ENCODE measurements at regions not wholly inside any gene's neighbourhood (a gene's known extent, or its start where the extent isn't known, plus 50 kb on each side); places are given as distances from the start of the nearest gene placed in this dataset.

DNA sequence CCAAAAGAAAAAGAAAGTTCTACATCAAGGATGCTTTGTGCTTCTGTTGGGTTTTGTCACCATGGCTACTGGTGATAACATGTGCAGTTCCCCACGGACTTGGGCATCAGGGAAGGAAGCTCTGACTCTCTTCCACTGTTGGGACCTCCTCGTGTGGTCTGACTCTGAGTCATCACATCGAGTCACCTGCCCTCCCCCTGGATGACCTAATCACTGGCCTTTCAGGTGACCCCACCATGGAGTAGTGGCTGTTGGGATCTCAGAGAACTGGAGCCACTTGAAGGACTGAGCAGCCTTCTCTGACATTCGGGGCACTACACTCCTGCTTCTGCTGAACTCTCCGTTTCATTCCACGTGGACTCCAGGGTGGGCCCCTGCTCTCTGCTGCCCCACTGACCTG lies 60.8 kb upstream of the DOCK1 start:
- H3K9ac ChIP-seq: no peak overlapping the region
- H3K27me3 ChIP-seq: no peaks in the 10 kb centered on the region
- H3K9me3 ChIP-seq: no peaks in the 10 kb centered on the region
- no peak overlapping the region for H3K4me2 ChIP-seq
- H3K4me3 ChIP-seq: no peak overlapping the region
- no peak overlapping the region for H3K27ac ChIP-seq
- H3K4me1 ChIP-seq: no peaks in the 10 kb centered on the region
- no peaks in the 10 kb centered on the region for H4K20me1 ChIP-seq
- no peaks in the 10 kb centered on the region for H3K36me3 ChIP-seq
- TF ChIP-seq Cebpa-rat (IDR thresholded peaks at IDR 0.05): no peak

DNA sequence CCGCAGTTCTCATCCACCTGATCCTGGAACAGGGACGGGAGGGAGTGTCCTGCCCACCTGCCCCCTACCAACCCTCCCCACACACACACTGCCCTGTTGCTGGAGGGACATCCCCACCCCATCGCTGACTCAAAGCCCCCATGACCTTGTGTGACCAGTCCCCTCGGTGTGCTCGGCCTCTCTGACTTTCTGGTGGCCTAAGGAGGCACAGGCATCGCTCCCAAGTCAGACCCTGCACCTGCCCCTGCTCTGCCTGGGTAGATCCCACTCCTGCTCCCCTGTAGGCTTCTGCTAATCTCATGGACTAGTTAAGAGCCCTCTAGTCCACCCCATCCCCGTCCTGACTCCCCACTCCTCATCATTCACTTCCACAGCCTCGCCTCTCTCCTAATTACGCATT lies 58.8 kb upstream of the DOCK1 start:
- H3K9ac ChIP-seq: no peak overlapping the region
- H3K27me3 ChIP-seq: no peaks in the 10 kb centered on the region
- H3K4me1 ChIP-seq: no peaks in the 10 kb centered on the region
- no peak overlapping the region for H3K4me2 ChIP-seq
- no peak overlapping the region for H3K4me3 ChIP-seq
- H4K20me1 ChIP-seq: no peaks in the 10 kb centered on the region
- no peak overlapping the region for H3K27ac ChIP-seq
- no peak for TF ChIP-seq Cebpa-rat (IDR thresholded peaks at IDR 0.05)
- H3K9me3 ChIP-seq: no peaks in the 10 kb centered on the region
- no peaks in the 10 kb centered on the region for H3K36me3 ChIP-seq

DNA sequence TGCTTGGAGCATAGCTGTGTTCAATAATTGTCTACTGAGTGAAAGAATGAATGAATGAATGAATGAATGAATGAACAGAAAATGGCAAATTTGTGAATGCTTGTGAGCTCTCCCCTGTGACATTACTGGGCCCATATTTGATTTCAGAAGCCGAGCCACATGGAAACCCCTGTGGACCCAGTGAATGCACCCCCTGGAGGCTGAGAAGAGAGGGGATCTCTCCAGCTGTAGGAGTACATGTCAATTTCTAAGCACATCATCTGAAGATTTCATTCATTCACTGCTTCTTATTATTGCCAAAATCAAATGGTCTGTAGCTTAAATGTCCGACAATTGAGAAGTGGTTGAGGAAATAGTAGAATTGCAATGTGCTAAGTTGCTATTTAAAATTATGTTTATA lies 58.3 kb upstream of the DOCK1 start:
- no peak for TF ChIP-seq Cebpa-rat (IDR thresholded peaks at IDR 0.05)
- Histone ChIP-seq H3K4me1 (no peaks in the 10 kb centered on the region), H4K20me1 (no peaks in the 10 kb centered on the region), H3K36me3 (no peaks in the 10 kb centered on the region), H3K4me3 (no peak overlapping the region), H3K27ac (no peak overlapping the region), H3K4me2 (no peak overlapping the region), H3K9ac (no peak overlapping the region), H3K27me3 (no peaks in the 10 kb centered on the region), H3K9me3 (no peaks in the 10 kb centered on the region)

DNA sequence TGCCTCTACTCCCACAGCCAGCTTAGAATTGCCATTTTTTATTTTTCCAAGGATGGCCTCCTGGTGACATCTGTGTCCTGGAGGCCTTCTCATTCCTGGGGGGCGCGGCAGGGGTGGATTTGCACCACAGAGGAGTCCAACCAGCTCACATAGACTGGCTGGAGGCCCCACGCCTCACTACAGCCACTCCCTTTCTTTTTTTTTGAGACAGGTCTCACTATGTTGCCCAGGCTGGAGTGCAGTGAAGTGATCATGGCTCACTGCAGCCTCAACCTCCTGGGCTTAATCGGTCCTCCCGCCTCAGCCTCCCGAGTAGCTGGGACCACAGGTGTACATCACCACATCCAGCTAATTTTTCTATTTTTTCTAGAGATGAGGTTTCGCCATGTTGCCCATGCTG lies 57.6 kb upstream of the DOCK1 start:
- H3K4me1 ChIP-seq: no peaks in the 10 kb centered on the region
- no peaks in the 10 kb centered on the region for H4K20me1 ChIP-seq
- no peaks in the 10 kb centered on the region for H3K36me3 ChIP-seq
- H3K27ac ChIP-seq: no peak overlapping the region
- H3K9ac ChIP-seq: no peak overlapping the region
- no peak overlapping the region for H3K4me3 ChIP-seq
- TF ChIP-seq Cebpa-rat (IDR thresholded peaks at IDR 0.05): no peak
- H3K4me2 ChIP-seq: no peak overlapping the region
- no peaks in the 10 kb centered on the region for H3K9me3 ChIP-seq
- H3K27me3 ChIP-seq: no peaks in the 10 kb centered on the region

GRCh38 chr10:126849646-126850045 lies 55.6 kb upstream of the DOCK1 start:
- Histone ChIP-seq H3K9ac (no peak overlapping the region), H3K36me3 (no peaks in the 10 kb centered on the region), H3K27ac (no peak overlapping the region), H4K20me1 (no peaks in the 10 kb centered on the region), H3K4me3 (no peak overlapping the region), H3K4me2 (no peak overlapping the region), H3K9me3 (no peaks in the 10 kb centered on the region), H3K4me1 (no peaks in the 10 kb centered on the region), H3K27me3 (no peaks in the 10 kb centered on the region)
- TF ChIP-seq Cebpa-rat (IDR thresholded peaks at IDR 0.05): no peak

- Histone ChIP-seq H3K27me3 (no peaks in the 10 kb centered on the region), H3K9me3 (no peaks in the 10 kb centered on the region), H3K27ac (no peak overlapping the region), H3K9ac (no peak overlapping the region), H3K4me2 (no peak overlapping the region), H3K4me1 (no peaks in the 10 kb centered on the region), H3K4me3 (no peak overlapping the region), H3K36me3 (no peaks in the 10 kb centered on the region), H4K20me1 (no peaks in the 10 kb centered on the region)
- no peak for TF ChIP-seq Cebpa-rat (IDR thresholded peaks at IDR 0.05)
Measured at GRCh38 chr10:126851414-126852108, 53.7 kb upstream of the DOCK1 start.

DNA sequence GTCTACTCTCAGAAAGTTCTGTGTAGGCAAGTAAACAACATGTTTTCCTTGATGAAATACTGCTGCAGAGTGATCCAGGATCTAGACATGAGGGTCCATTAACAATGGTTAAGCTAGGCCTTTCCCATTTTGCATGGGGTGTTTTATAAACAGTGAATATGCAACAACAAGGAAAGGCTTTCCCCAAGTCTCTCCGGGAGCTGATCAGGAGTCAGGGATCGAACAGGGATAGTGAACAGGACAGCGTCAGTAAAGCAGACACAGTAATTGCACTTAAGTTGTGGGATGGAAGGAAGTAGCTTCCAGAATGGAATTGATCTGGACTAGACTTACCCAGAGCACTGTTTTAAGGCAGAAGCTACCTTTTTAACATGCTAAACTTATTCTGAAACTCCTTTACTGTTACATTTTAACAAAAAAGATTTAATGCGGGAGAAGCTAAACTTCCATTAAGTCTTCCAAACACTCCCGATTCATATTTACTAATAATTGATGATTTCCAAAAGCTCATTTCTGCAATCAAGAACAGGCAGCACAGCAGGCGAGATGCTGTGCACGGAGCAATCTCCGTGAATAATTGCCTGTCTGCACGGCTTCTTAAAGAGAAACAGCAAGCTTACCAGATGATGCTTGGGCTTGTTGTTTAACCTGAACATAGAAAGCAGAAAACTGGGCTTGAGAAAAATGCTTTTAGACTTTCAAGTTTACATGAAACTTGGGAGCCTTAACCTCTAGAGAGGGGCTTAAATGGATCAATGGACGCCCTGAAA lies 50.3 kb upstream of the DOCK1 start:
- TF ChIP-seq Cebpa-rat (IDR thresholded peaks at IDR 0.05): no peak
- H3K27me3 ChIP-seq: no peaks in the 10 kb centered on the region
- no peak overlapping the region for H3K4me2 ChIP-seq
- no peaks in the 10 kb centered on the region for H3K36me3 ChIP-seq
- no peaks in the 10 kb centered on the region for H3K4me1 ChIP-seq
- H3K9me3 ChIP-seq: no peaks in the 10 kb centered on the region
- no peak overlapping the region for H3K27ac ChIP-seq
- H3K9ac ChIP-seq: no peak overlapping the region
- no peaks in the 10 kb centered on the region for H4K20me1 ChIP-seq
- no peak overlapping the region for H3K4me3 ChIP-seq

Data from BLaER1 (cell line).